ENCODE measurements at regions not wholly inside any gene's neighbourhood (a gene's known extent, or its start where the extent isn't known, plus 50 kb on each side); places are given as distances from the start of the nearest gene placed in this dataset.

DNA sequence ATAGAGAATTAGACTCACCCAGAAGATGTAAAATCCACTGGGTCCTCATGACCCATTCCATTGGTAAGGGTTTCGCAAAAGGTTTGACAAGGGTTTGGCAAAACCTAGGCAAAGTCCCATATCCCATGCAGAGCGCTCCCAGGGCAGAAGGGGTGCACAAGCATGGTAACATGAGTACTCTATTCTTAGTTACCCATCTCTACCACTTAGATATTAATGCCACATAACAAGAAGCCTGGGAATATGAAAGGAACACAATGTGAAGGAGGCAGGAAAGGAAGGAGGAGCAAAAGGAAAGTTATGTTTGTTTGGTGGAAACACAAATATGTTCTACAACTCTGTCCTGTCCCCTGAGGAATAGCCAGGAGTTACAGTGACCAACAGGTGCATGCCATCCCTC lies 163.1 kb downstream of the FAXC start:
- no peaks in the 10 kb centered on the region for H3K4me1 ChIP-seq (ENCODE audit: control insufficient read depth, insufficient read depth, low read length)
- H3K4me1 Mint-ChIP-seq = no peaks in the 10 kb centered on the region
- no peaks in the 10 kb centered on the region for H3K36me3 Mint-ChIP-seq (ENCODE audit: low read depth)
- H3K9me3 Mint-ChIP-seq = peaks cover 4% of the 10 kb centered on the region
- H3K27me3 ChIP-seq (ENCODE audit: control insufficient read depth, insufficient read depth, low read length, poor library complexity, severe bottlenecking) = no peaks in the 10 kb centered on the region
- H3K9ac ChIP-seq (ENCODE audit: extremely low read depth, low read length, poor library complexity, severe bottlenecking) = no peak overlapping the region
- no peak overlapping the region for H3K27ac ChIP-seq (ENCODE audit: low read depth, low read length)
- TF ChIP-seq, protein P1, sequence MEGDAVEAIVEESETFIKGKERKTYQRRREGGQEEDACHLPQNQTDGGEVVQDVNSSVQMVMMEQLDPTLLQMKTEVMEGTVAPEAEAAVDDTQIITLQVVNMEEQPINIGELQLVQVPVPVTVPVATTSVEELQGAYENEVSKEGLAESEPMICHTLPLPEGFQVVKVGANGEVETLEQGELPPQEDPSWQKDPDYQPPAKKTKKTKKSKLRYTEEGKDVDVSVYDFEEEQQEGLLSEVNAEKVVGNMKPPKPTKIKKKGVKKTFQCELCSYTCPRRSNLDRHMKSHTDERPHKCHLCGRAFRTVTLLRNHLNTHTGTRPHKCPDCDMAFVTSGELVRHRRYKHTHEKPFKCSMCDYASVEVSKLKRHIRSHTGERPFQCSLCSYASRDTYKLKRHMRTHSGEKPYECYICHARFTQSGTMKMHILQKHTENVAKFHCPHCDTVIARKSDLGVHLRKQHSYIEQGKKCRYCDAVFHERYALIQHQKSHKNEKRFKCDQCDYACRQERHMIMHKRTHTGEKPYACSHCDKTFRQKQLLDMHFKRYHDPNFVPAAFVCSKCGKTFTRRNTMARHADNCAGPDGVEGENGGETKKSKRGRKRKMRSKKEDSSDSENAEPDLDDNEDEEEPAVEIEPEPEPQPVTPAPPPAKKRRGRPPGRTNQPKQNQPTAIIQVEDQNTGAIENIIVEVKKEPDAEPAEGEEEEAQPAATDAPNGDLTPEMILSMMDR (conservative IDR thresholded peaks at IDR 0.05) = no peak
- no peaks in the 10 kb centered on the region for H3K27me3 Mint-ChIP-seq (ENCODE audit: insufficient read depth)
- no peak for DNase-seq
- H3K4me3 Mint-ChIP-seq = no peak overlapping the region
- H3K36me3 ChIP-seq (ENCODE audit: control insufficient read depth, insufficient read depth, low read length) = no peaks in the 10 kb centered on the region
- H3K9me3 ChIP-seq (ENCODE audit: control insufficient read depth, low read length) = peaks cover 7% of the 10 kb centered on the region
- no peak overlapping the region for H3K27ac Mint-ChIP-seq
- no peak overlapping the region for H3K4me3 ChIP-seq (ENCODE audit: low read length)
- WGBS, 2 experiments (ENCODE audit: insufficient coverage in 1 of 2, insufficient read length in 1 of 2) = 98% methylated on average over 2 of the region's 2 CpGs; no CpG with 5 or more reads in 1 of the 2 experiments

DNA sequence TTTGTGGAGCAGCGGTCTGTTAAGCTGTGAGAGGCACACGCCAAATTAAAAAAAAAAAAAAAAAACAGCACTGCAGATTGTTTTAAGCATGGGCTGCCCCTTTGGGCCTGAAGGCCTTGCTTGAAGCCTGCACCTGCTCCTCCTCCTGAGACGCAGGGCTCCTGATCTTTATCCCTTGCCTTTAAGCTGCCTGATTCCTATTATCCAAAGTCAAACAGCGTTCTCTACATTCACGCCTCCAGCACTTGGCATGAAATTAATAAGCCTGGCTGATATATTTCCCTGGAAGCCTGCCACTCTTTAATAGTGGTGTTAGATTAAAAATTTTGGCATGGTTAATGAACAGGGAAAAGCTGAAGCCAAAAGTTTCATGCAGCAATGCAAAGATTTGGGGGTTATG lies 163.9 kb downstream of the FAXC start:
- Histone ChIP-seq H3K36me3 (ENCODE audit: control insufficient read depth, insufficient read depth, low read length) (no peaks in the 10 kb centered on the region), H3K9ac (ENCODE audit: extremely low read depth, low read length, poor library complexity, severe bottlenecking) (no peak overlapping the region), H3K4me3 (ENCODE audit: low read length) (no peak overlapping the region), H3K9me3 (ENCODE audit: control insufficient read depth, low read length) (peaks cover 15% of the 10 kb centered on the region), H3K4me1 (ENCODE audit: control insufficient read depth, insufficient read depth, low read length) (no peaks in the 10 kb centered on the region), H3K27me3 (ENCODE audit: control insufficient read depth, insufficient read depth, low read length, poor library complexity, severe bottlenecking) (no peaks in the 10 kb centered on the region), H3K27ac (ENCODE audit: low read depth, low read length) (no peak overlapping the region)
- H3K27me3 Mint-ChIP-seq (ENCODE audit: insufficient read depth) = no peaks in the 10 kb centered on the region
- WGBS, 2 experiments (ENCODE audit: insufficient coverage in 1 of 2, insufficient read length in 1 of 2) = 94 to 96% methylated on average over 3 to 5 of the region's 5 CpGs
- H3K27ac Mint-ChIP-seq = no peak overlapping the region
- TF ChIP-seq, protein P1 (conservative IDR thresholded peaks at IDR 0.05) = no peak
- no peaks in the 10 kb centered on the region for H3K36me3 Mint-ChIP-seq (ENCODE audit: low read depth)
- H3K4me3 Mint-ChIP-seq = no peak overlapping the region
- no peak for DNase-seq
- peaks cover 12% of the 10 kb centered on the region for H3K9me3 Mint-ChIP-seq
- no peaks in the 10 kb centered on the region for H3K4me1 Mint-ChIP-seq

DNA sequence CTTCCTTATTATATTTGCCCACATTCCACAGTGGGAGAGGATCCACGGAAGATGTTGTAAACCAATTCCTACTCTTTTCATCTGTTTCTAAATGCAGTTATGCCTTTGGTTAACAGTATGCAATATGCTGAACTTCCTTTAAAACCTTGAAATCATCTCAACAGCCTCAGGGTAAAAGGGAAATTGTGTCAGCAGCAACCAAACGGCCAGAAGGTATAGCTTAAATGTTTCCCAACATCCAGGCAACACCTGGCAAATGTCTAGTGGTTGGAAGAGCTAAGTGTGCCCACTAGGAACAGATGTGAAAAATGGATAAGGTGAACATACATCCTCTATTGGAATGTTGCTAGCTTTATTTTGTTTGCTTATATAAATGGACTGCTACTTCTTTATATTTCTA lies 164.8 kb downstream of the FAXC start:
- Histone ChIP-seq H3K4me1 (ENCODE audit: control insufficient read depth, insufficient read depth, low read length) (no peaks in the 10 kb centered on the region), H3K27me3 (ENCODE audit: control insufficient read depth, insufficient read depth, low read length, poor library complexity, severe bottlenecking) (no peaks in the 10 kb centered on the region), H3K9me3 (ENCODE audit: control insufficient read depth, low read length) (peaks cover 22% of the 10 kb centered on the region), H3K4me3 (ENCODE audit: low read length) (no peak overlapping the region), H3K9ac (ENCODE audit: extremely low read depth, low read length, poor library complexity, severe bottlenecking) (no peak overlapping the region), H3K27ac (ENCODE audit: low read depth, low read length) (no peak overlapping the region), H3K36me3 (ENCODE audit: control insufficient read depth, insufficient read depth, low read length) (no peaks in the 10 kb centered on the region)
- 83 to 91% methylated on average over 1 to 2 of the region's 2 CpGs for WGBS, 2 experiments (ENCODE audit: insufficient coverage in 1 of 2, insufficient read length in 1 of 2)
- no peak overlapping the region for H3K4me3 Mint-ChIP-seq
- H3K27me3 Mint-ChIP-seq (ENCODE audit: insufficient read depth) = no peaks in the 10 kb centered on the region
- no peaks in the 10 kb centered on the region for H3K36me3 Mint-ChIP-seq (ENCODE audit: low read depth)
- H3K27ac Mint-ChIP-seq = no peak overlapping the region
- no peaks in the 10 kb centered on the region for H3K4me1 Mint-ChIP-seq
- peaks cover 18% of the 10 kb centered on the region for H3K9me3 Mint-ChIP-seq
- TF ChIP-seq, protein P1 (conservative IDR thresholded peaks at IDR 0.05) = no peak
- no peak for DNase-seq

Measured in endodermal cell (in vitro differentiated cells).